HepG2 (cell line): ENCODE measurements at regions not wholly inside any gene's neighbourhood (a gene's known extent, or its start where the extent isn't known, plus 50 kb on each side); places are given as distances from the start of the nearest gene placed in this dataset.

Experiments used
- ATAC-seq: fragments of 200-7000 bp; cut with Tn5 transposase; 3 replicates; pipeline ENCODE4 v1.9.1; 2020; ENCODE audit warnings: mild to moderate bottlenecking, moderate library complexity
- BruUV-seq: library from RNA; stranded (reverse); fragments of 400-500 nt; replicated peaks from 2 replicates; lab custom pipeline; 2021; lab: Mats Ljungman, UMichigan
- CTCF ChIA-PET: fragments of 300-600 bp; formaldehyde crosslinking; extraction: SDS; loops from one replicate; lab custom pipeline; 2021; ENCODE audit warnings: low total read pairs, inconsistent platforms, low intra/inter-chr PET ratio; lab: Yijun Ruan, JAX
- POLR2A ChIA-PET: fragments of 350-600 bp; sonication (Branson Sonifier 250); formaldehyde crosslinking; loops from one replicate; lab custom pipeline; 2020; ENCODE audit warnings: antibody characterized with exemption, inconsistent platforms; lab: Yijun Ruan, JAX
- DNase-seq: peaks from one replicate; pipeline ENCODE4 v3.0.0-alpha.2; 2015; ENCODE audit warnings: low spot score
- FAIRE-seq: peaks from 3 replicates; lab custom pipeline; 2011; peaks lifted over from hg19 to GRCh38; lab: Jason Lieb, UNC
- H2AFZ ChIP-seq: one replicate; pipeline ENCODE4 v1.6.1; 2011; ENCODE audit warnings: low read length, inconsistent platforms
- H3K27ac ChIP-seq: fragments of 300-600 bp; 3 replicates; pipeline ENCODE4 v1.8.0; 2011; ENCODE audit warnings: mixed run types, mild to moderate bottlenecking, mixed read lengths, low read length, inconsistent platforms; ENCODE audit not compliant: insufficient read depth; ENCODE audit errors: extremely low read length
- H3K27me3 ChIP-seq, 2 experiments: fragments of 200-600 bp in 1 of 2; 2 replicates in 1 of 2; 3 replicates in 1 of 2; pipeline versions ENCODE4 v1.6.0 to v1.8.0; 2011; ENCODE audit warnings: low read length in 2 of 2, mild to moderate bottlenecking in 2 of 2, moderate library complexity in 2 of 2, inconsistent platforms in 1 of 2; ENCODE audit not compliant: insufficient read depth in 2 of 2, control insufficient read depth in 1 of 2
- H3K36me3 ChIP-seq, 2 experiments: fragments of 200-600 bp in 1 of 2; replicated peaks in 1 of 2; 2 replicates in 1 of 2; 3 replicates in 1 of 2; pipeline versions ENCODE4 v1.5.1 to v1.8.0; 2011; ENCODE audit warnings: low read length in 2 of 2, inconsistent platforms in 1 of 2; ENCODE audit not compliant: insufficient read depth in 2 of 2, control insufficient read depth in 1 of 2
- H3K4me1 ChIP-seq: 2 replicates; pipeline ENCODE4 v1.5.1; 2012; ENCODE audit warnings: low read length, inconsistent platforms; ENCODE audit not compliant: insufficient read depth
- H3K4me2 ChIP-seq: 2 replicates; pipeline ENCODE4 v1.6.0; 2011; ENCODE audit warnings: low read depth, low read length, inconsistent platforms
- H3K4me3 ChIP-seq, 3 experiments: fragments of 200-600 bp in 1 of 3; sonication (generic), shearing (Covaris generic) in 1 of 3; replicated peaks in 1 of 3; 2 replicates each; pipeline ENCODE4 v1.5.1; 2011 to 2016; ENCODE audit warnings: low read length in 3 of 3, inconsistent platforms in 2 of 3, low read depth in 2 of 3, mild to moderate bottlenecking in 2 of 3, control low read depth in 1 of 3, mixed read lengths in 1 of 3; ENCODE audit not compliant: insufficient read depth in 1 of 3
- H3K79me2 ChIP-seq: one replicate; pipeline ENCODE4 v1.6.1; 2011; ENCODE audit warnings: low read length, inconsistent platforms; ENCODE audit not compliant: insufficient read depth
- H3K9ac ChIP-seq: 2 replicates; pipeline ENCODE4 v1.6.0; 2011; ENCODE audit warnings: mild to moderate bottlenecking, low read depth, low read length, inconsistent platforms; ENCODE audit not compliant: insufficient read depth
- H3K9me3 ChIP-seq: 2 replicates; pipeline ENCODE4 v1.5.1; 2012; ENCODE audit warnings: mild to moderate bottlenecking, low read length
- H4K20me1 ChIP-seq: 2 replicates; pipeline ENCODE4 v1.6.0; 2011; ENCODE audit warnings: inconsistent platforms, mild to moderate bottlenecking, low read length, moderate library complexity; ENCODE audit not compliant: insufficient read depth
- E2F2 ChIP-seq: sonication (generic); formaldehyde crosslinking; IDR thresholded peaks from 2 replicates; pipeline ENCODE4 v1.4.0; 2020; ENCODE audit warnings: missing genetic modification reagents, borderline replicate concordance
- GABPA ChIP-seq, 2 experiments: IDR thresholded peaks; 2 replicates each; pipeline ENCODE4 v1.6.1; 2011 to 2016; ENCODE audit warnings: low read depth in 2 of 2, low read length in 1 of 2, missing biosample characterization in 1 of 2, missing genetic modification characterization in 1 of 2
- GATA4 ChIP-seq: sonication (generic); IDR thresholded peaks from 2 replicates; pipeline ENCODE4 v1.6.1; 2016; ENCODE audit warnings: antibody characterized with exemption, low read depth, borderline replicate concordance
- GATAD2A ChIP-seq: IDR thresholded peaks from 2 replicates; pipeline ENCODE4 v1.6.1; 2016
- HBP1 ChIP-seq: IDR thresholded peaks from 2 replicates; pipeline ENCODE4 v1.6.1; 2016; ENCODE audit warnings: low read depth, control low read depth
- HMGA1 ChIP-seq: sonication (generic); formaldehyde crosslinking; conservative IDR thresholded peaks from 2 replicates; pipeline ENCODE4 v1.4.0; 2020; ENCODE audit warnings: missing genetic modification reagents
- NFKB2 ChIP-seq: sonication (generic); formaldehyde crosslinking; IDR thresholded peaks from 2 replicates; pipeline ENCODE4 v1.4.0; 2020; ENCODE audit warnings: missing genetic modification reagents, borderline replicate concordance
- PLRG1 ChIP-seq: fragments of 450-650 bp; conservative IDR thresholded peaks from 2 replicates; pipeline ENCODE4 v1.6.1; 2016
- RXRA ChIP-seq: sonication (generic); formaldehyde crosslinking; IDR thresholded peaks from 2 replicates; pipeline ENCODE4 v1.5.1; 2020; ENCODE audit warnings: missing genetic modification reagents
- SKI ChIP-seq: fragments of 450-650 bp; IDR thresholded peaks from one replicate; pipeline ENCODE4 v1.6.1; 2018; ENCODE audit warnings: mild to moderate bottlenecking; ENCODE audit not compliant: partially characterized antibody
- SMAD3 ChIP-seq: sonication (generic); formaldehyde crosslinking; IDR thresholded peaks from 2 replicates; pipeline ENCODE4 v1.4.0; 2020; ENCODE audit warnings: missing genetic modification reagents
- TBX3 ChIP-seq: fragments of 450-650 bp; IDR thresholded peaks from 2 replicates; pipeline ENCODE4 v1.6.1; 2017; ENCODE audit warnings: antibody characterized with exemption, mild to moderate bottlenecking, inconsistent platforms, borderline replicate concordance
- ZFP82 ChIP-seq: sonication (generic); formaldehyde crosslinking; IDR thresholded peaks from 2 replicates; pipeline ENCODE4 v1.5.1; 2020; ENCODE audit warnings: mild to moderate bottlenecking, missing genetic modification reagents, borderline replicate concordance
- WGBS: methylation state at CpG from one replicate; pipeline ENCODE4 v1.1.6; 2017; ENCODE audit warnings: low lambda C conversion rate; 5-methylcytosine and 5-hydroxymethylcytosine counted together
- in situ Hi-C: cut with HindIII; loops from 2 replicates; pipeline ENCODE4 v1.10.0; 2017; ENCODE audit warnings: low pct_unique_long_range_greater_than_20kb; ENCODE audit not compliant: extremely low pct_ligation_motif_present
- intact Hi-C: fragments of 100-400 bp; cut with micrococcal nuclease; formaldehyde crosslinking; loops from one replicate; pipeline ENCODE4 v1.10.0; 2022; ENCODE audit not compliant: unreplicated experiment

GRCh38 chr1:47693115-47693514 is 255.3 kb downstream of the FOXD2 start:
- H3K4me2 ChIP-seq = no peak overlapping the region
- ChIA-PET CTCF (no interaction called here), POLR2A (no interaction called here)
- H3K4me1 ChIP-seq = peaks cover 22% of the 10 kb centered on the region
- no peak overlapping the region for H3K9ac ChIP-seq
- H3K36me3 ChIP-seq = no peaks in the 10 kb centered on the region
- WGBS = 61% methylated on average over 8 of the region's 8 CpGs
- FAIRE-seq (no peak), ATAC-seq (no peak), DNase-seq (no peak)
- BruUV-seq = no TSS peak
- in situ Hi-C loops (no loop called here), intact Hi-C loops (loop anchor here (5.0 kb wide), 1 partner anchor 956 kb away; no protein-coding TSS in a partner anchor)
- no peak overlapping the region for H2AFZ ChIP-seq
- H3K27me3 ChIP-seq = peaks cover 5 to 32% of the 10 kb centered on the region in 2 experiments; a peak in 4 of 5 replicates
- no peaks in the 10 kb centered on the region for H4K20me1 ChIP-seq
- no peaks in the 10 kb centered on the region for H3K79me2 ChIP-seq
- H3K9me3 ChIP-seq = no peaks in the 10 kb centered on the region
- H3K27ac ChIP-seq = no peak overlapping the region
- H3K4me3 ChIP-seq = no peak overlapping the region
- TF ChIP-seq RXRA = no peak
- no peak for TF ChIP-seq SKI
- TF ChIP-seq E2F2 = no peak
- TF ChIP-seq GABPA (IDR thresholded peaks at IDR 0.05; ENCODE audit: low read depth, low read length) = no peak
- TF ChIP-seq GABPA (CRISPR knock-in tag; IDR thresholded peaks at IDR 0.05; ENCODE audit: low read depth) = no peak
- TF ChIP-seq PLRG1 = no peak
- no peak for TF ChIP-seq NFKB2 (CRISPR knock-in tag)

- H3K9ac ChIP-seq = no peak overlapping the region
- H3K9me3 ChIP-seq = no peaks in the 10 kb centered on the region
- H3K4me3 ChIP-seq = no peak overlapping the region
- no peaks in the 10 kb centered on the region for H3K36me3 ChIP-seq
- H3K27ac ChIP-seq = no peak overlapping the region
- ATAC-seq (no peak), FAIRE-seq (no peak), DNase-seq (no peak)
- CTCF ChIA-PET = no interaction called here
- TF ChIP-seq HMGA1 (CRISPR knock-in tag) (no peak), HBP1 (CRISPR knock-in tag) (no peak), TBX3 (no peak), SMAD3 (no peak), ZFP82 (CRISPR knock-in tag) (no peak), GATA4 (no peak), GATAD2A (CRISPR knock-in tag) (no peak)
- H3K4me1 ChIP-seq = peaks cover 23% of the 10 kb centered on the region
- H3K27me3 ChIP-seq = peaks cover 2 to 23% of the 10 kb centered on the region in 2 experiments; a peak in 4 of 5 replicates
- intact Hi-C loops (loop anchor here (5.0 kb wide), 1 partner anchor 957 kb away; no protein-coding TSS in a partner anchor), in situ Hi-C loops (no loop called here)
- POLR2A ChIA-PET = no interaction called here
- 49% methylated on average over 6 of the region's 14 CpGs for WGBS
- no peak overlapping the region for H2AFZ ChIP-seq
- no TSS peak for BruUV-seq
- no peaks in the 10 kb centered on the region for H3K79me2 ChIP-seq
- H3K4me2 ChIP-seq = no peak overlapping the region
- no peaks in the 10 kb centered on the region for H4K20me1 ChIP-seq
These were observed 256.4 kb downstream of the FOXD2 start for GRCh38 chr1:47694011-47694890.
